ENCODE measurements at regions not wholly inside any gene's neighbourhood (a gene's known extent, or its start where the extent isn't known, plus 50 kb on each side); places are given as distances from the start of the nearest gene placed in this dataset.

GRCh38 chr2:18408638-18409037 lies 151.8 kb downstream of the RDH14 start:
- Histone ChIP-seq H3K79me2 (ENCODE audit: insufficient read depth) (no peaks in the 10 kb centered on the region), H3K9me3 (ENCODE audit: low read depth) (no peaks in the 10 kb centered on the region), H3K4me3 (no peak overlapping the region), H3K27ac (no peak overlapping the region), H3K36me3 (ENCODE audit: low read depth) (no peaks in the 10 kb centered on the region), H3K4me2 (ENCODE audit: unreplicated experiment) (no peak overlapping the region), H3K9me2 (ENCODE audit: insufficient read depth) (no peaks in the 10 kb centered on the region), H2AFZ (no peak overlapping the region), H4K20me1 (ENCODE audit: insufficient read depth) (no peaks in the 10 kb centered on the region), H3K4me1 (ENCODE audit: insufficient read depth) (peaks cover 27% of the 10 kb centered on the region), H3F3A (ENCODE audit: insufficient read depth) (peaks cover 12% of the 10 kb centered on the region), H3K27me3 (replicated peaks; ENCODE audit: insufficient read depth) (no peaks in the 10 kb centered on the region), H3K9ac (no peak overlapping the region)
- in situ Hi-C loops (cut with MboI) = no loop called here
- TF ChIP-seq EZH2phosphoT487 (IDR thresholded peaks at IDR 0.05; ENCODE audit: insufficient read depth, low read depth) (no peak), EZH2 (IDR thresholded peaks at IDR 0.05; ENCODE audit: insufficient read depth, poor library complexity, severe bottlenecking) (no peak)
- DNase-seq = no peak
- 93 to 96% methylated on average over 2 of the region's 2 CpGs for WGBS, 2 experiments (ENCODE audit: low coverage in 1 of 2, low lambda C conversion rate in 2 of 2, missing lambda C conversion rate in 2 of 2)

- H3K27me3 ChIP-seq (replicated peaks; ENCODE audit: insufficient read depth) = no peaks in the 10 kb centered on the region
- H3K4me2 ChIP-seq (ENCODE audit: unreplicated experiment) = no peak overlapping the region
- no peaks in the 10 kb centered on the region for H3K36me3 ChIP-seq (ENCODE audit: low read depth)
- H3K79me2 ChIP-seq (ENCODE audit: insufficient read depth) = no peaks in the 10 kb centered on the region
- in situ Hi-C loops (cut with MboI) = no loop called here
- no peaks in the 10 kb centered on the region for H4K20me1 ChIP-seq (ENCODE audit: insufficient read depth)
- WGBS, 2 experiments (ENCODE audit: low coverage in 1 of 2, low lambda C conversion rate in 2 of 2, missing lambda C conversion rate in 2 of 2) = 24 to 31% methylated on average over 2 of the region's 2 CpGs
- no peaks in the 10 kb centered on the region for H3K9me3 ChIP-seq (ENCODE audit: low read depth)
- no peaks in the 10 kb centered on the region for H3K9me2 ChIP-seq (ENCODE audit: insufficient read depth)
- no peak overlapping the region for H3K4me3 ChIP-seq
- no peak overlapping the region for H2AFZ ChIP-seq
- no peak overlapping the region for H3K9ac ChIP-seq
- peaks cover 17% of the 10 kb centered on the region; the same call in 1 of the 2 replicates for H3K4me1 ChIP-seq (ENCODE audit: insufficient read depth)
- no peak for DNase-seq
- H3K27ac ChIP-seq = no peak overlapping the region
- H3F3A ChIP-seq (ENCODE audit: insufficient read depth) = 0 out of 2 replicates have a peak, but pooled peaks cover 3% of the 10 kb centered on the region
- TF ChIP-seq EZH2 (IDR thresholded peaks at IDR 0.05; ENCODE audit: insufficient read depth, poor library complexity, severe bottlenecking) (no peak), EZH2phosphoT487 (IDR thresholded peaks at IDR 0.05; ENCODE audit: insufficient read depth, low read depth) (no peak)
Observed at GRCh38 chr2:18406219-18406618, 154.2 kb downstream of the RDH14 start.

- 38% methylated on average over 5 of the region's 5 CpGs for WGBS, 2 experiments (ENCODE audit: low coverage in 1 of 2, low lambda C conversion rate in 2 of 2, missing lambda C conversion rate in 2 of 2)
- no peak overlapping the region for H3K4me3 ChIP-seq
- H3K9ac ChIP-seq = no peak overlapping the region
- H3K79me2 ChIP-seq (ENCODE audit: insufficient read depth) = no peaks in the 10 kb centered on the region
- peaks cover 17% of the 10 kb centered on the region; the same call in 1 of the 2 replicates for H3K4me1 ChIP-seq (ENCODE audit: insufficient read depth)
- no peaks in the 10 kb centered on the region for H3K36me3 ChIP-seq (ENCODE audit: low read depth)
- DNase-seq = no peak
- H3K27ac ChIP-seq = no peak overlapping the region
- no peaks in the 10 kb centered on the region for H3K27me3 ChIP-seq (replicated peaks; ENCODE audit: insufficient read depth)
- H3K9me3 ChIP-seq (ENCODE audit: low read depth) = no peaks in the 10 kb centered on the region
- no peaks in the 10 kb centered on the region for H3K9me2 ChIP-seq (ENCODE audit: insufficient read depth)
- in situ Hi-C loops (cut with MboI) = no loop called here
- TF ChIP-seq EZH2phosphoT487 (IDR thresholded peaks at IDR 0.05; ENCODE audit: insufficient read depth, low read depth) (no peak), EZH2 (IDR thresholded peaks at IDR 0.05; ENCODE audit: insufficient read depth, poor library complexity, severe bottlenecking) (no peak)
- H4K20me1 ChIP-seq (ENCODE audit: insufficient read depth) = no peaks in the 10 kb centered on the region
- no peak overlapping the region for H2AFZ ChIP-seq
- 0 out of 2 replicates have a peak, but pooled peaks cover 3% of the 10 kb centered on the region for H3F3A ChIP-seq (ENCODE audit: insufficient read depth)
- no peak overlapping the region for H3K4me2 ChIP-seq (ENCODE audit: unreplicated experiment)
Observed at GRCh38 chr2:18404708-18405107, 155.7 kb downstream of the RDH14 start.

GRCh38 chr2:18403921-18404522 lies 156.4 kb downstream of the RDH14 start:
- Histone ChIP-seq H3K9me2 (ENCODE audit: insufficient read depth) (no peaks in the 10 kb centered on the region), H3K4me3 (no peak overlapping the region), H3K4me2 (ENCODE audit: unreplicated experiment) (peak overlapping the region; percentile 8), H3F3A (ENCODE audit: insufficient read depth) (0 out of 2 replicates have a peak, but pooled peaks cover 3% of the 10 kb centered on the region), H4K20me1 (ENCODE audit: insufficient read depth) (no peaks in the 10 kb centered on the region), H3K9me3 (ENCODE audit: low read depth) (no peaks in the 10 kb centered on the region), H2AFZ (peak overlapping the region; percentile 67; the same call in 1 of the 2 replicates), H3K9ac (no peak overlapping the region), H3K79me2 (ENCODE audit: insufficient read depth) (no peaks in the 10 kb centered on the region), H3K4me1 (ENCODE audit: insufficient read depth) (peaks cover 17% of the 10 kb centered on the region; the same call in 1 of the 2 replicates), H3K27me3 (replicated peaks; ENCODE audit: insufficient read depth) (no peaks in the 10 kb centered on the region), H3K36me3 (ENCODE audit: low read depth) (no peaks in the 10 kb centered on the region), H3K27ac (no peak overlapping the region)
- DNase-seq = peak; percentile 14
- in situ Hi-C loops (cut with MboI) = no loop called here
- no peak for TF ChIP-seq EZH2 (IDR thresholded peaks at IDR 0.05; ENCODE audit: insufficient read depth, poor library complexity, severe bottlenecking)
- no peak for TF ChIP-seq EZH2phosphoT487 (IDR thresholded peaks at IDR 0.05; ENCODE audit: insufficient read depth, low read depth)
- 27% methylated on average over 4 of the region's 4 CpGs for WGBS, 2 experiments (ENCODE audit: low coverage in 1 of 2, low lambda C conversion rate in 2 of 2, missing lambda C conversion rate in 2 of 2)

All from GM23248 (cell line).